ENCODE measurements at regions not wholly inside any gene's neighbourhood (a gene's known extent, or its start where the extent isn't known, plus 50 kb on each side); places are given as distances from the start of the nearest gene placed in this dataset.

GRCh38 chr2:43139996-43140621 lies 86.3 kb downstream of the ZFP36L2 start:
- Histone ChIP-seq H3K9me3 (replicated peaks; ENCODE audit: control insufficient read depth, insufficient read depth, low read length) (no peaks in the 10 kb centered on the region), H3K36me3 (ENCODE audit: control insufficient read depth in 2 of 2, insufficient read depth in 2 of 2, low read length in 1 of 2) (no peaks in the 10 kb centered on the region), H3K4me2 (ENCODE audit: control insufficient read depth, insufficient read depth) (no peak overlapping the region), H3K27me3 (replicated peaks in 1 of 2; ENCODE audit: control insufficient read depth in 2 of 2, insufficient read depth in 2 of 2, low read length in 1 of 2) (no peaks in the 10 kb centered on the region), H3K79me2 (ENCODE audit: control insufficient read depth, insufficient read depth, low read length) (no peaks in the 10 kb centered on the region), H3K4me1 (ENCODE audit: control insufficient read depth, insufficient read depth, low read length) (peaks cover 24% of the 10 kb centered on the region), H3K4me3 (no peak overlapping the region), H2AFZ (ENCODE audit: control insufficient read depth, low read depth, low read length) (no peak overlapping the region), H3K9ac (ENCODE audit: control insufficient read depth, insufficient read depth, low read length) (no peak overlapping the region), H4K20me1 (ENCODE audit: control insufficient read depth, insufficient read depth) (no peaks in the 10 kb centered on the region), H3K27ac (ENCODE audit: control insufficient read depth, insufficient read depth) (no peak overlapping the region)
- ChIA-PET SMC1A (ENCODE audit: uncharacterized antibody, unreplicated experiment) (interaction anchor here (0.6 to 2.2 kb wide), 13 partner anchors 8 to 354 kb away, joined by 3 to 13 read pairs (median 3); no protein-coding TSS in a partner anchor), RAD21 (ENCODE audit: unreplicated experiment) (interaction anchor here (0.6 to 1.4 kb wide), 7 partner anchors 11 to 401 kb away, joined by 3 to 11 read pairs (median 4); no protein-coding TSS in a partner anchor), POLR2A (interaction anchor here (0.5 to 1.2 kb wide), 3 partner anchors 9 to 75 kb away, joined by 3 to 4 read pairs (median 4); no protein-coding TSS in a partner anchor), CTCF (interaction anchor here (0.8 to 3.1 kb wide), 8 partner anchors 30 to 344 kb away, joined by 3 to 21 read pairs (median 4); no protein-coding TSS in a partner anchor)
- no TSS peak for BruUV-seq (replicated peaks)
- FAIRE-seq (peak; percentile 90), ATAC-seq (peak; percentile 80), DNase-seq (ENCODE audit: low read depth, low spot score) (no peak)
- in situ Hi-C loops (cut with MboI): no loop called here
- 68% methylated on average over 9 of the region's 11 CpGs for WGBS (ENCODE audit: insufficient coverage, insufficient replicate concordance, low lambda C conversion rate, missing lambda C conversion rate)
- intact Hi-C loops (cut with micrococcal nuclease; ENCODE audit: unreplicated experiment): no loop called here
- TF ChIP-seq SIX5 (IDR thresholded peaks at IDR 0.05; ENCODE audit: low read depth, low read length, severe bottlenecking) (no peak), TAF1 (IDR thresholded peaks at IDR 0.05; ENCODE audit: borderline replicate concordance, low read depth, low read length) (no peak), NR2C1 (IDR thresholded peaks at IDR 0.05) (no peak), MLLT1 (IDR thresholded peaks at IDR 0.05) (no peak), CBFB (IDR thresholded peaks at IDR 0.05; ENCODE audit: low read depth) (peak; percentile 48; the same call in 1 of the 2 replicates), ZNF622 (IDR thresholded peaks at IDR 0.05) (no peak), BHLHE40 (IDR thresholded peaks at IDR 0.05; ENCODE audit: borderline replicate concordance in 1 of 2, low read depth in 2 of 2, low read length in 1 of 2) (peak in 1 of 2 experiments; percentile 16; a peak in 1 of 4 replicates), BACH1 (IDR thresholded peaks at IDR 0.05; ENCODE audit: borderline replicate concordance) (no peak), NKRF (conservative IDR thresholded peaks at IDR 0.05) (no peak), TARDBP (IDR thresholded peaks at IDR 0.05; ENCODE audit: borderline replicate concordance) (no peak), SMAD5 (IDR thresholded peaks at IDR 0.05; ENCODE audit: low read depth) (no peak), ATF7 (IDR thresholded peaks at IDR 0.05; ENCODE audit: low read depth) (peak; percentile 68), RUNX3 (IDR thresholded peaks at IDR 0.05; ENCODE audit: low read length) (peak; percentile 84), SMAD1 (IDR thresholded peaks at IDR 0.05; ENCODE audit: low read depth, partially characterized antibody) (no peak), IRF3 (IDR thresholded peaks at IDR 0.05) (no peak), BRCA1 (IDR thresholded peaks at IDR 0.05; ENCODE audit: low read depth, low read length) (no peak), POU2F2 (IDR thresholded peaks at IDR 0.05; ENCODE audit: borderline replicate concordance, low read depth, low read length) (no peak), MEF2A (IDR thresholded peaks at IDR 0.05; ENCODE audit: insufficient read depth, low read depth, low read length) (0 out of 2 replicates have a peak, but pooled peaks have one; percentile 31), USF1 (IDR thresholded peaks at IDR 0.05; ENCODE audit: borderline replicate concordance, extremely low read length, insufficient read depth, low read depth, low read length) (no peak), CBX3 (IDR thresholded peaks at IDR 0.05; ENCODE audit: borderline replicate concordance, low read depth) (no peak)
